OCI-LY3 (cell line): ENCODE measurements at regions not wholly inside any gene's neighbourhood (a gene's known extent, or its start where the extent isn't known, plus 50 kb on each side); places are given as distances from the start of the nearest gene placed in this dataset.

Source experiments
- EZH2phosphoT487 ChIP-seq: fragments of 200-600 bp; shearing (Covaris generic); IDR thresholded peaks from 2 replicates; pipeline ENCODE4 v1.6.1; 2018; ENCODE audit warnings: antibody characterized with exemption, mixed run types, low read depth
- TF ChIP-seq, protein P1 (sequence below): fragments of 200-600, 300-600 bp; sonication (generic); IDR thresholded peaks from 2 replicates; pipeline ENCODE4 v1.5.1; 2014; ENCODE audit warnings: antibody characterized with exemption, low read length, low read depth

DNA sequence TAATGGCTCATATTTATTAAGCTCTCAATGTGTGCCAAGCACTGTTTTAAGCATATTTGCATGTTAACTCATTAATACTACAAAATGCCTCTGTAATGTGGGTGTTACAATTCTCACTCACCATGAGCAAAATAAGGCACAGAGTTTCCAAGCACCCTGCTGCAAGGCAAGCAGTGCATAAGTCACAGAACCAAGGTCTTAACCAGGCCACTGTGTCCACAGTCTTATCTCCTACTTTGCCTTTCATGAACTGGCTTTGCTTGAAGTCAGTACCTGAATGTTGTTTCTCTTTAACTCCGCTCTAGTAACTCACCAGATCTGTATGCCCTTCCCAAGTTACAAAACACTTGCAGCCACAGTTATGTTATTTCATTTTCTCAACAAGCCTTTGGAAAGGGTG is 1372.7 kb downstream of the AACS start:
- TF ChIP-seq, protein P1, sequence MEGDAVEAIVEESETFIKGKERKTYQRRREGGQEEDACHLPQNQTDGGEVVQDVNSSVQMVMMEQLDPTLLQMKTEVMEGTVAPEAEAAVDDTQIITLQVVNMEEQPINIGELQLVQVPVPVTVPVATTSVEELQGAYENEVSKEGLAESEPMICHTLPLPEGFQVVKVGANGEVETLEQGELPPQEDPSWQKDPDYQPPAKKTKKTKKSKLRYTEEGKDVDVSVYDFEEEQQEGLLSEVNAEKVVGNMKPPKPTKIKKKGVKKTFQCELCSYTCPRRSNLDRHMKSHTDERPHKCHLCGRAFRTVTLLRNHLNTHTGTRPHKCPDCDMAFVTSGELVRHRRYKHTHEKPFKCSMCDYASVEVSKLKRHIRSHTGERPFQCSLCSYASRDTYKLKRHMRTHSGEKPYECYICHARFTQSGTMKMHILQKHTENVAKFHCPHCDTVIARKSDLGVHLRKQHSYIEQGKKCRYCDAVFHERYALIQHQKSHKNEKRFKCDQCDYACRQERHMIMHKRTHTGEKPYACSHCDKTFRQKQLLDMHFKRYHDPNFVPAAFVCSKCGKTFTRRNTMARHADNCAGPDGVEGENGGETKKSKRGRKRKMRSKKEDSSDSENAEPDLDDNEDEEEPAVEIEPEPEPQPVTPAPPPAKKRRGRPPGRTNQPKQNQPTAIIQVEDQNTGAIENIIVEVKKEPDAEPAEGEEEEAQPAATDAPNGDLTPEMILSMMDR = no peak
- no peak for TF ChIP-seq EZH2phosphoT487
